DOHH2 (cell line): ENCODE measurements at regions not wholly inside any gene's neighbourhood (a gene's known extent, or its start where the extent isn't known, plus 50 kb on each side); places are given as distances from the start of the nearest gene placed in this dataset.

ENCODE experiments used
- EZH2phosphoT487 ChIP-seq: fragments of 200-600 bp; sonication (generic); IDR thresholded peaks from 2 replicates; pipeline ENCODE4 v1.6.1; 2017; ENCODE audit warnings: borderline replicate concordance, mild to moderate bottlenecking, antibody characterized with exemption, low read length, moderate library complexity, mixed read lengths
- TF ChIP-seq, protein P1 (sequence below): fragments of 200-600 bp; sonication (generic); IDR thresholded peaks from one replicate; pipeline ENCODE4 v1.5.1; 2014; ENCODE audit warnings: antibody characterized with exemption, mild to moderate bottlenecking, low read depth, low read length; ENCODE audit not compliant: poor library complexity, severe bottlenecking

DNA sequence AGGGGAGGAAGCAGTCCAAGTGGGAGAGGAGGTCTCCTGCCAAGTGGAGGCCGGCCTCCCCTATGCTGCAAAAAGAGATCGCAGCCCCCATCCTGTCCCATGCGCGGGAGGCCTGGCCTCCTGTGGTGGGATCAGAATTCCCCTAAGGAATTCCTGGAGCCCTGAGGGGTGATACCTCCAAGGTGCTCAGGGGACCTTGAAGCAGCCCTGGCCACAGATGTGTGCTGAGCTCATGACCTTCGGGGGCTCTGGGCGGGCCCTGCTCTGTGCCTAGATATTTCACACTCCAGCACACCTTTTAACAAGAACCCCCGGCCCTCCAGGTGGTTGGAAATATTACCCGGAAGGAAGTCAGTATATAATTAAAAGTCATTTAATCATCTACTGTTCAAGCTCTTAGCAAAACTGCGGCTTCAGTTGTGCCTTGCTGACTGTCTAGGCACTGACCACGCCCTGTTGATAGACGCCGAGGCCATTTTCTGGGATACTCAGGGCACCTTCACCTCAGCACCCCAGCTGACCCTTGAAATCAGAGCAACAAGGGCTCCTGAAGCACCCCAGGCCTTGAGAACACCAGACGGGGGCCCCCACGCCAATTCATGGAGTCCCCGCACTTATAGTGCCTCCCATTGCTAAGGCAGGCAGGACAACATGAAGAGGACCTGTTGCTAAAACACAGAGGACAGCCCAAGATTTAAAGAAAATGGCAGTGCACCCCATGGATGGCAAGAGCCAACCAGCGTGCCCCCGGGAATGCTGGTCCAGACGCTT, 119.1 kb downstream of the NDUFA10 start:
- TF ChIP-seq, protein P1, sequence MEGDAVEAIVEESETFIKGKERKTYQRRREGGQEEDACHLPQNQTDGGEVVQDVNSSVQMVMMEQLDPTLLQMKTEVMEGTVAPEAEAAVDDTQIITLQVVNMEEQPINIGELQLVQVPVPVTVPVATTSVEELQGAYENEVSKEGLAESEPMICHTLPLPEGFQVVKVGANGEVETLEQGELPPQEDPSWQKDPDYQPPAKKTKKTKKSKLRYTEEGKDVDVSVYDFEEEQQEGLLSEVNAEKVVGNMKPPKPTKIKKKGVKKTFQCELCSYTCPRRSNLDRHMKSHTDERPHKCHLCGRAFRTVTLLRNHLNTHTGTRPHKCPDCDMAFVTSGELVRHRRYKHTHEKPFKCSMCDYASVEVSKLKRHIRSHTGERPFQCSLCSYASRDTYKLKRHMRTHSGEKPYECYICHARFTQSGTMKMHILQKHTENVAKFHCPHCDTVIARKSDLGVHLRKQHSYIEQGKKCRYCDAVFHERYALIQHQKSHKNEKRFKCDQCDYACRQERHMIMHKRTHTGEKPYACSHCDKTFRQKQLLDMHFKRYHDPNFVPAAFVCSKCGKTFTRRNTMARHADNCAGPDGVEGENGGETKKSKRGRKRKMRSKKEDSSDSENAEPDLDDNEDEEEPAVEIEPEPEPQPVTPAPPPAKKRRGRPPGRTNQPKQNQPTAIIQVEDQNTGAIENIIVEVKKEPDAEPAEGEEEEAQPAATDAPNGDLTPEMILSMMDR: no peak
- TF ChIP-seq EZH2phosphoT487: no peak
